ENCODE measurements at regions not wholly inside any gene's neighbourhood (a gene's known extent, or its start where the extent isn't known, plus 50 kb on each side); places are given as distances from the start of the nearest gene placed in this dataset.

- peak; percentile 23; the same call in 1 of the 2 replicates for TF ChIP-seq CTCF (IDR thresholded peaks at IDR 0.05; ENCODE audit: low read depth, low read length)
- H3K4me3 ChIP-seq (ENCODE audit: low read depth, low read length) = no peak overlapping the region
- peak; percentile 10 for DNase-seq
- no peak overlapping the region for H3K27ac ChIP-seq
- H3K9me3 ChIP-seq (ENCODE audit: severe bottlenecking) = no peaks in the 10 kb centered on the region
- H3K27me3 ChIP-seq (ENCODE audit: insufficient read depth, low read depth, severe bottlenecking) = peaks cover 80% of the 10 kb centered on the region
- H3K36me3 ChIP-seq = no peaks in the 10 kb centered on the region
These were observed 135.7 kb downstream of the EVA1A start for GRCh38 chr2:75424936-75425619.

- no peaks in the 10 kb centered on the region for H3K9me3 ChIP-seq (ENCODE audit: severe bottlenecking)
- no peak for DNase-seq
- TF ChIP-seq CTCF (IDR thresholded peaks at IDR 0.05; ENCODE audit: low read depth, low read length) = no peak
- H3K4me3 ChIP-seq (ENCODE audit: low read depth, low read length) = no peak overlapping the region
- no peaks in the 10 kb centered on the region for H3K36me3 ChIP-seq
- no peak overlapping the region for H3K27ac ChIP-seq
- peaks cover 82% of the 10 kb centered on the region for H3K27me3 ChIP-seq (ENCODE audit: insufficient read depth, low read depth, severe bottlenecking)
These were observed 138.8 kb downstream of the EVA1A start for GRCh38 chr2:75421986-75422385.

- Histone ChIP-seq H3K27ac (no peak overlapping the region), H3K4me3 (ENCODE audit: low read depth, low read length) (no peak overlapping the region), H3K27me3 (ENCODE audit: insufficient read depth, low read depth, severe bottlenecking) (peaks cover 88% of the 10 kb centered on the region), H3K9me3 (ENCODE audit: severe bottlenecking) (peaks cover 4% of the 10 kb centered on the region), H3K36me3 (no peaks in the 10 kb centered on the region)
- no peak for DNase-seq
- no peak for TF ChIP-seq CTCF (IDR thresholded peaks at IDR 0.05; ENCODE audit: low read depth, low read length)
These were observed 144.1 kb downstream of the EVA1A start for GRCh38 chr2:75416420-75417342.

GRCh38 chr2:75415731-75416130 lies 145.0 kb downstream of the EVA1A start:
- peaks cover 85% of the 10 kb centered on the region for H3K27me3 ChIP-seq (ENCODE audit: insufficient read depth, low read depth, severe bottlenecking)
- peaks cover 4% of the 10 kb centered on the region for H3K9me3 ChIP-seq (ENCODE audit: severe bottlenecking)
- H3K36me3 ChIP-seq = no peaks in the 10 kb centered on the region
- no peak for DNase-seq
- no peak overlapping the region for H3K4me3 ChIP-seq (ENCODE audit: low read depth, low read length)
- H3K27ac ChIP-seq = no peak overlapping the region
- no peak for TF ChIP-seq CTCF (IDR thresholded peaks at IDR 0.05; ENCODE audit: low read depth, low read length)

GRCh38 chr2:75415111-75415626 lies 145.6 kb downstream of the EVA1A start:
- no peak for DNase-seq
- Histone ChIP-seq H3K27ac (no peak overlapping the region), H3K9me3 (ENCODE audit: severe bottlenecking) (peaks cover 4% of the 10 kb centered on the region), H3K36me3 (no peaks in the 10 kb centered on the region), H3K4me3 (ENCODE audit: low read depth, low read length) (no peak overlapping the region), H3K27me3 (ENCODE audit: insufficient read depth, low read depth, severe bottlenecking) (peaks cover 85% of the 10 kb centered on the region)
- TF ChIP-seq CTCF (IDR thresholded peaks at IDR 0.05; ENCODE audit: low read depth, low read length) = no peak

All from WERI-Rb-1 (cell line).